Tibial artery (tissue), 4 donors: ENCODE measurements at regions not wholly inside any gene's neighbourhood (a gene's known extent, or its start where the extent isn't known, plus 50 kb on each side); places are given as distances from the start of the nearest gene placed in this dataset.

ENCODE experiments used
- DNase-seq, 2 donors: peaks; one replicate each; pipeline ENCODE4 v3.0.0-alpha.2; 2019
- H3K27ac ChIP-seq, 2 donors: fragments of 200-600 bp; sonication (generic) in 1 of 2; 1 replicate in 1 of 2; 2 replicates in 1 of 2; pipeline ENCODE4 v1.5.1; 2018 to 2019; ENCODE audit warnings: mild to moderate bottlenecking in 1 of 2
- H3K27me3 ChIP-seq, 2 donors: fragments of 200-600 bp; sonication (generic) in 1 of 2; one replicate each; pipeline versions ENCODE4 v1.5.1 to v1.6.0; 2016 to 2019
- H3K36me3 ChIP-seq, 3 donors: fragments of 200-600 bp; sonication (generic) in 2 of 3; one replicate each; pipeline ENCODE4 v1.5.1; 2016 to 2019; ENCODE audit warnings: mild to moderate bottlenecking in 2 of 3
- H3K4me1 ChIP-seq, 4 donors: fragments of 200-600 bp; sonication (generic) in 2 of 4; 1 replicate in 3 of 4; 2 replicates in 1 of 4; pipeline ENCODE4 v1.5.1; 2016 to 2019
- H3K4me3 ChIP-seq, 2 donors: fragments of 200-600 bp; sonication (generic) in 1 of 2; 1 replicate in 1 of 2; 2 replicates in 1 of 2; pipeline ENCODE4 v1.5.1; 2018 to 2019; ENCODE audit warnings: mild to moderate bottlenecking in 2 of 2
- H3K9me3 ChIP-seq, 3 donors: fragments of 200-600 bp; sonication (generic) in 1 of 3; one replicate each; pipeline ENCODE4 v1.5.1; 2016 to 2019
- intact Hi-C: fragments of 100-400 bp; cut with DNase I; formaldehyde crosslinking; loops from one replicate; pipeline ENCODE4 v1.15.0; 2023; ENCODE audit warnings: low total_unique reads
- TF ChIP-seq, protein P1 (sequence below), 2 experiments: fragments of 200-600 bp in 1 of 2; fragments of 450-650 bp in 1 of 2; IDR thresholded peaks; one replicate each; pipeline ENCODE4 v1.5.1; 2017 to 2019; ENCODE audit warnings: antibody characterized with exemption in 2 of 2, mild to moderate bottlenecking in 1 of 2, moderate library complexity in 1 of 2

- DNase-seq = no peak
- Histone ChIP-seq H3K36me3 (no peaks in the 10 kb centered on the region), H3K4me1 (peaks cover 0 to 51% (median 25%) of the 10 kb centered on the region in 4 donors), H3K4me3 (no peak overlapping the region), H3K27ac (peak overlapping the region; percentile 83 to 85), H3K27me3 (no peaks in the 10 kb centered on the region), H3K9me3 (peaks cover 0 to 4% (median 0%) of the 10 kb centered on the region in 3 donors)
- intact Hi-C loops = no loop called here
- TF ChIP-seq, protein P1, sequence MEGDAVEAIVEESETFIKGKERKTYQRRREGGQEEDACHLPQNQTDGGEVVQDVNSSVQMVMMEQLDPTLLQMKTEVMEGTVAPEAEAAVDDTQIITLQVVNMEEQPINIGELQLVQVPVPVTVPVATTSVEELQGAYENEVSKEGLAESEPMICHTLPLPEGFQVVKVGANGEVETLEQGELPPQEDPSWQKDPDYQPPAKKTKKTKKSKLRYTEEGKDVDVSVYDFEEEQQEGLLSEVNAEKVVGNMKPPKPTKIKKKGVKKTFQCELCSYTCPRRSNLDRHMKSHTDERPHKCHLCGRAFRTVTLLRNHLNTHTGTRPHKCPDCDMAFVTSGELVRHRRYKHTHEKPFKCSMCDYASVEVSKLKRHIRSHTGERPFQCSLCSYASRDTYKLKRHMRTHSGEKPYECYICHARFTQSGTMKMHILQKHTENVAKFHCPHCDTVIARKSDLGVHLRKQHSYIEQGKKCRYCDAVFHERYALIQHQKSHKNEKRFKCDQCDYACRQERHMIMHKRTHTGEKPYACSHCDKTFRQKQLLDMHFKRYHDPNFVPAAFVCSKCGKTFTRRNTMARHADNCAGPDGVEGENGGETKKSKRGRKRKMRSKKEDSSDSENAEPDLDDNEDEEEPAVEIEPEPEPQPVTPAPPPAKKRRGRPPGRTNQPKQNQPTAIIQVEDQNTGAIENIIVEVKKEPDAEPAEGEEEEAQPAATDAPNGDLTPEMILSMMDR (IDR thresholded peaks at IDR 0.05) = no peak
Measured at GRCh38 chr11:95650276-95650675, 139.3 kb downstream of the FAM76B start.

DNA sequence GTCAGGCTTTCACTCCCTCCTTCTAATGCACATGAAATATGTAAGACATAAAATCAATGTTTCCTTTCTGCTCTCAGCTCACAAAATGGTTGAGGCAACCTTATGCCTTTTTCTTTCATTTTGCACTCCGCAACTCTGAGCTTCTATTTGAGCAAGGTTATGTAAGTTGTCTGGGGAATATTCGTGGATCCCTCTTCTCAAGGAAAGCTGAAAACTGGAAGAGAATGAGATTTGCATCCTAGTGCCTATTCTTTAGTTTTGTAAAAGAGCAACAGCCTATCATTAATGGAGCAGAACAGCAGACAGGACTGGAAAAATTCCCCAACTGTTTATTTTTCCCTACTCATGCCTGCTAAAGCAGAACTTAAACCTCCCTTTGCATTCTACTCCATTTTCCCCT, 141.7 kb downstream of the FAM76B start:
- Histone ChIP-seq H3K4me1 (peaks cover 0 to 68% (median 28%) of the 10 kb centered on the region in 4 donors), H3K4me3 (peak overlapping the region in 1 of 2 donors; percentile 7), H3K9me3 (peaks cover 0 to 4% (median 0%) of the 10 kb centered on the region in 3 donors), H3K36me3 (no peaks in the 10 kb centered on the region), H3K27ac (peak overlapping the region; percentile 83 to 85), H3K27me3 (no peaks in the 10 kb centered on the region)
- TF ChIP-seq, protein P1 (IDR thresholded peaks at IDR 0.05) = no peak
- intact Hi-C loops = loop anchor here (5.0 to 10.0 kb wide), 2 partner anchors 54 to 83 kb away; no protein-coding TSS in a partner anchor
- no peak for DNase-seq

- DNase-seq = peak; percentile 54 to 68
- TF ChIP-seq, protein P1 (IDR thresholded peaks at IDR 0.05) = peak in 1 of 2 experiments; percentile 6
- Histone ChIP-seq H3K9me3 (peaks cover 0 to 4% (median 0%) of the 10 kb centered on the region in 3 donors), H3K27ac (peak overlapping the region; percentile 83 to 85), H3K4me3 (no peak overlapping the region), H3K36me3 (no peaks in the 10 kb centered on the region), H3K27me3 (no peaks in the 10 kb centered on the region), H3K4me1 (peaks cover 0 to 73% (median 29%) of the 10 kb centered on the region in 4 donors)
- intact Hi-C loops = loop anchor here (5.0 to 10.0 kb wide), 2 partner anchors 55 to 83 kb away; no protein-coding TSS in a partner anchor
Measured at GRCh38 chr11:95647355-95647754, 142.2 kb downstream of the FAM76B start.

GRCh38 chr11:95641495-95641894, 148.1 kb downstream of the FAM76B start:
- Histone ChIP-seq H3K4me3 (no peak overlapping the region), H3K36me3 (no peaks in the 10 kb centered on the region), H3K4me1 (peaks cover 0 to 57% (median 17%) of the 10 kb centered on the region in 4 donors), H3K27me3 (no peaks in the 10 kb centered on the region), H3K9me3 (peaks cover 0 to 2% (median 0%) of the 10 kb centered on the region in 3 donors), H3K27ac (peak overlapping the region; percentile 66 to 67)
- intact Hi-C loops = loop anchor here (10.0 kb wide), 1 partner anchor 77 kb away; no protein-coding TSS in a partner anchor
- peak; percentile 34 to 90 for DNase-seq
- TF ChIP-seq, protein P1 (IDR thresholded peaks at IDR 0.05) = no peak

DNA sequence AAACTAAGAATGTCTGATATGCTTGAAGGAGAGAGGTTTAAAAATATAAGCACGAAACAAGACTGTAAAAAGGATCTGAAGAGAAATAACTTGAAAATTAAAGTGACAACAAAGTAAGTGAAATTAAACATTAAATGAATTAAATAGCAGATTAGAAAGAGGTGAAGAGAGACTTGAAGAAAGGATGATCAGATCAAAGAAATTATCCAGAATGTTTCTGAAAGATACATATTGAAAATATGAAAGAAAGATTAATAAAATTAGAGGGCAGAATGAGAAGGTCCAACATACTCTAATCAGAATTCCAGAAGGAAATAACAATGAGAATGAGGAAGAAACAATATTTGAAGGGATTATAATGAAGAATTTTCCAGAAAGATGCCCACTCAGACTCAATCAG, 151.1 kb downstream of the FAM76B start:
- Histone ChIP-seq H3K9me3 (no peaks in the 10 kb centered on the region), H3K4me1 (peaks cover 0 to 30% (median 16%) of the 10 kb centered on the region in 4 donors), H3K4me3 (no peak overlapping the region), H3K27ac (no peak overlapping the region), H3K27me3 (no peaks in the 10 kb centered on the region), H3K36me3 (no peaks in the 10 kb centered on the region)
- DNase-seq = no peak
- TF ChIP-seq, protein P1 (IDR thresholded peaks at IDR 0.05) = no peak
- intact Hi-C loops = no loop called here
